ENCODE measurements at regions not wholly inside any gene's neighbourhood (a gene's known extent, or its start where the extent isn't known, plus 50 kb on each side); places are given as distances from the start of the nearest gene placed in this dataset.
A peak's percentile ranks its signal among the peaks of the same experiment; 100 is the strongest.

DNA sequence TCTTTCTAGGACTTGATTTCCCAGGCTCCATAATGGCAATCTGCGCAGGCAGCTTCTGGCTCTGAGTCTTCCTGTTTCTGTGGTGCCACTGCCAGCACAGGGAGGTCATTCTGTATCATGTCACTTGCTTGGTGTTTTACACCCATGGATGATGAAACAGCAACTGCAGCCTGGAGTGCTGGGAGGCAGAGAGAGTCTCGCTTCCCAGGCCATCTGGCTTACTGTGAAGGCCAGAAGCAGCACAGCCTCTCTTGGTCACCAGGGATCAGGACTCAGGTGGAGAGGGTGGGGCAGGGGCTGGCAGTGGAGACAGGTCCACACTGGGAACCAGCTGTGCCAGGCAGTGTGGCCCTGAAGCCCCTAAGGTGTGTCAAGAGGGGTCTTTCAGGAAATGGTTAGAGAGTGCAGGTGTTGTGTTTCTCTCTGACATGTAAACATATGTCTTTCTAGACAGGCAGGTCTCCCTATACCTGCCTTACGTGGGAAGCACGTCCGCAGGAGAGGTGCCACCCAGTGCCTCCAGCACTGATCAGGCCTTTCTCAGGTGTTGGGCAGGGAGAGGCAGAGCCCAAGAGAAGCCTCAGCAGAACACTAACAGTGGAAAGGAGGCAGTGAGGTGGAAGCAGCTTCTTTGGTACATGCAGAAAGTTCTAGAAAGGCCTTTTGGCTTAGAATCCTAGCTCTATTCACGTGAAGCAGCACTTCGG is 71.4 kb downstream of the INSIG1 start:
- H3K36me3 Mint-ChIP-seq (ENCODE audit: insufficient read depth in 1 of 3, low read depth in 3 of 3) = peaks cover 0 to 6% (median 4%) of the 10 kb centered on the region in 3 experiments; a peak in 2 of 7 replicates
- no peaks in the 10 kb centered on the region for H4K20me1 ChIP-seq (ENCODE audit: control insufficient read depth, insufficient read depth, insufficient read length)
- no peak overlapping the region for H2AFZ ChIP-seq (ENCODE audit: low read length)
- no peak overlapping the region for H2BK5ac ChIP-seq (ENCODE audit: insufficient read length, low read length)
- no peak overlapping the region for H2BK120ac ChIP-seq (ENCODE audit: low read depth, low read length, poor library complexity, severe bottlenecking)
- H3K27ac Mint-ChIP-seq = peak overlapping the region in 1 of 3 experiments; percentile 20; a peak in 1 of 7 replicates
- no peak overlapping the region for H3K18ac ChIP-seq (ENCODE audit: insufficient read length, low read depth, low read length)
- peak overlapping the region; percentile 15; the same call in 1 of the 2 replicates for H3K14ac ChIP-seq (ENCODE audit: insufficient read depth, low read length)
- H3K56ac ChIP-seq (ENCODE audit: insufficient read length, low read depth, low read length) = no peak overlapping the region
- no peak overlapping the region for H3K4me3 Mint-ChIP-seq
- H3T11ph ChIP-seq (ENCODE audit: low read length) = no peak overlapping the region
- TF ChIP-seq, protein P1, sequence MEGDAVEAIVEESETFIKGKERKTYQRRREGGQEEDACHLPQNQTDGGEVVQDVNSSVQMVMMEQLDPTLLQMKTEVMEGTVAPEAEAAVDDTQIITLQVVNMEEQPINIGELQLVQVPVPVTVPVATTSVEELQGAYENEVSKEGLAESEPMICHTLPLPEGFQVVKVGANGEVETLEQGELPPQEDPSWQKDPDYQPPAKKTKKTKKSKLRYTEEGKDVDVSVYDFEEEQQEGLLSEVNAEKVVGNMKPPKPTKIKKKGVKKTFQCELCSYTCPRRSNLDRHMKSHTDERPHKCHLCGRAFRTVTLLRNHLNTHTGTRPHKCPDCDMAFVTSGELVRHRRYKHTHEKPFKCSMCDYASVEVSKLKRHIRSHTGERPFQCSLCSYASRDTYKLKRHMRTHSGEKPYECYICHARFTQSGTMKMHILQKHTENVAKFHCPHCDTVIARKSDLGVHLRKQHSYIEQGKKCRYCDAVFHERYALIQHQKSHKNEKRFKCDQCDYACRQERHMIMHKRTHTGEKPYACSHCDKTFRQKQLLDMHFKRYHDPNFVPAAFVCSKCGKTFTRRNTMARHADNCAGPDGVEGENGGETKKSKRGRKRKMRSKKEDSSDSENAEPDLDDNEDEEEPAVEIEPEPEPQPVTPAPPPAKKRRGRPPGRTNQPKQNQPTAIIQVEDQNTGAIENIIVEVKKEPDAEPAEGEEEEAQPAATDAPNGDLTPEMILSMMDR (conservative IDR thresholded peaks at IDR 0.05) = no peak
- no peak overlapping the region for H4K91ac ChIP-seq (ENCODE audit: insufficient read length, low read depth, low read length)
- H3K27me3 Mint-ChIP-seq (ENCODE audit: low read depth) = peaks cover 80% of the 10 kb centered on the region
- no peak overlapping the region for H4K8ac ChIP-seq (replicated peaks; ENCODE audit: insufficient read length, low read depth, low read length)
- H2AK5ac ChIP-seq (ENCODE audit: insufficient read length, low read length) = no peak overlapping the region
- H3K4me1 Mint-ChIP-seq = peaks cover 14 to 34% of the 10 kb centered on the region in 2 experiments
- H3K4ac ChIP-seq (ENCODE audit: low read depth, low read length) = no peak overlapping the region
- H3K79me1 ChIP-seq (ENCODE audit: insufficient read depth, low read depth, low read length, poor library complexity, severe bottlenecking) = no peaks in the 10 kb centered on the region
- H2BK20ac ChIP-seq (ENCODE audit: low read depth, low read length, poor library complexity, severe bottlenecking) = no peak overlapping the region
- no CpG with 5 or more reads among the region's 7 CpGs for WGBS (ENCODE audit: extremely low coverage, insufficient read length, low lambda C conversion rate)
- no peak overlapping the region for H4K5ac ChIP-seq (ENCODE audit: insufficient read length, low read depth, low read length)
- H2BK15ac ChIP-seq (ENCODE audit: low read depth, low read length) = no peak overlapping the region
- DNase-seq = no peak
- no peak overlapping the region for H3K9ac ChIP-seq (ENCODE audit: extremely low read depth, insufficient read length, low read length)
- H3K27ac ChIP-seq (ENCODE audit: insufficient read length, low read depth, low read length) = no peak overlapping the region
- peaks cover 10 to 22% of the 10 kb centered on the region in 2 experiments for H3K9me3 Mint-ChIP-seq
- H3K27me3 ChIP-seq (ENCODE audit: insufficient read depth, low read length) = peaks cover 55% of the 10 kb centered on the region
- no peaks in the 10 kb centered on the region for H3K4me1 ChIP-seq (ENCODE audit: insufficient read depth, low read length)
- no peak overlapping the region for H3K4me2 ChIP-seq (ENCODE audit: insufficient read depth, insufficient read length, low read length)
- no peak overlapping the region for H2BK12ac ChIP-seq (ENCODE audit: insufficient read length, low read depth, low read length)
- H3K23ac ChIP-seq (ENCODE audit: insufficient read length, low read depth, low read length) = no peak overlapping the region
- H3K23me2 ChIP-seq (ENCODE audit: insufficient read length, low read depth, low read length, poor library complexity, severe bottlenecking) = no peaks in the 10 kb centered on the region
- no peaks in the 10 kb centered on the region for H3K9me3 ChIP-seq (ENCODE audit: control insufficient read depth, low read depth, low read length)
- H3K79me2 ChIP-seq (ENCODE audit: insufficient read depth, low read length) = no peaks in the 10 kb centered on the region

Measured in H9 (cell line).